Middle frontal gyrus (tissue), 1 donor: ENCODE measurements at regions not wholly inside any gene's neighbourhood (a gene's known extent, or its start where the extent isn't known, plus 50 kb on each side); places are given as distances from the start of the nearest gene placed in this dataset.
"Not testable (repeated sequence)": the region's sequence is repeated elsewhere in the genome, so short reads cannot be mapped to it uniquely, and the experiment has no call there.

ENCODE experiments used
- DNase-seq: peaks from one replicate; pipeline ENCODE4 v3.0.0-alpha.2; 2015; ENCODE audit warnings: low spot score; ENCODE audit errors: extremely low spot score

DNA sequence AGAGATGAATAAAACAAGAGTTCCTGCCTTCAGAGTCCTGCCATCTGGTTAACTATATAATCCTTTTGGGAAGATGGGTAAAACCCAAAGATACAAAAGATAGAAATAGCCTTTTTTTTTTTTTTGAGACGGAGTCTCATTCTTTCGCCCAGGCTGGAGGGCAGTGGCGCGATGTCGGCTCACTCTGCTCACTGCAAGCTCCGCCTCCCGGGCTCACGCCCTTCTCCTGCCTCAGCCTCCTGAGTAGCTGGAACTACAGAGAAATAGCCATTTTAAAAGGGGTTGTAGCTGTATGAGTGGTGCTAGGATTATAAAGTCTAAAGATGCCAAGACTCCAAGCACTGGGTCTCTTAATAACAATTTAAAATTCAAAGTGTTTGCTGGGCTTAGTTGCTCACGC lies 97.2 kb downstream of the KDR start:
- no peak for DNase-seq

GRCh38 chr4:55027596-55027995 lies 97.8 kb downstream of the KDR start:
- no peak for DNase-seq

- not testable (repeated sequence) for DNase-seq
Measured at GRCh38 chr4:55025456-55025855, 99.9 kb downstream of the KDR start.

DNA sequence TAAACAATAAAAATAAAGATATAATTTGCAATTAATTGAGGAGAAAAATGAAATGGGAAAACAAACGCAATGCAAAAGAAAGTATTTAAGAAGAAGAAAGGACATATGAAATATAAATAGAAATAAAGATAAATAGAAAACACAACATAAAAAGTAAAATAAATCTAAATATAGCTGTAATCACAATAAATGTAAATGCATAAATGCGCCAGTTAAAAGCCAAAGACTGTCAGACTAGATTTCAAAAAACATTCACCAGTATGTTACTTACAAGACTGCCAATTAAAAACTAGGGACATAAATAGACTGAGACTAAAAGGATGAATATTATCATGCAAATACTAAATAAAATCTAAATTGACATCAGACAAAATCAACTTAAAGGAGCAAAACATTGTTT lies 102.4 kb downstream of the KDR start:
- DNase-seq = no peak

DNA sequence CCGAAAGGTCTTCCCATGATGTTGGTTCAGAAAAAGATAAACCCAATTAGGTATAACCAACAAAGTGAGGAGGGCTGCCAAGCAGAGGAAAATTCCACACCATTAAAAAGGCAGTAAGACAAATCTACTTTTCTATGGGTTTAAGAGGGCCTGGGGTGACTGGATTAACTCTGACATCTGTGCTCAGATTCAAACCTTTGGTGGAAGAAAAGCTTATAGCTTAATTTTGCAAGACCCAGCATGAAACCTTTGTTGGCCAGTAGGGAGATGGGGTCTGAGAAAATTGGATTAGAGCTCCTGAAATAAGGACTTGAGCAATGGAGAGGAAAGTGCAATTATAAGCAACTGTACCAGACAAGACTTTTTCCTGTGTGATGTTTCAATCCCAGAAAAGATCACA lies 104.2 kb downstream of the KDR start:
- DNase-seq = no peak

- no peak for DNase-seq
Measured at GRCh38 chr4:55020131-55020530, 105.3 kb downstream of the KDR start.

DNA sequence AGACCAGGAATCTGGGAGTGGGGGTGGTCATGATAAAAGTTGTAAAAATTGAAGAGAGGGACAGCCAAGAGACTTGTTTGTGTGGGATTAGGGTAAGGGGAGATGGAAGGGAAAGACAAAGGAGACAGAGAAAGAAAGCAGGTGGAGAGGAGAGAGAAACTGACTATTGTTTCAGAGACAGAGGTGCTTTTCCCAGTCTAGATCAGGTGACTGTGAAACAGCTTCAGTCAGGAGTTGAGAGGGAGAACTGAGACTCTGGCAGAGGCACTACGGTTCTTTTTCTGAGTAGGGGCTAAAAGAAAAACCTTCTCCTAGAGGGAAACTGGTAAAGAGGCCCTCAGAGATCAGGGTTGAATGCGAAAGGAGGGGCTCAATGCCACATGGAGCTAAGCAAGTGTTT lies 106.4 kb downstream of the KDR start:
- no peak for DNase-seq

DNA sequence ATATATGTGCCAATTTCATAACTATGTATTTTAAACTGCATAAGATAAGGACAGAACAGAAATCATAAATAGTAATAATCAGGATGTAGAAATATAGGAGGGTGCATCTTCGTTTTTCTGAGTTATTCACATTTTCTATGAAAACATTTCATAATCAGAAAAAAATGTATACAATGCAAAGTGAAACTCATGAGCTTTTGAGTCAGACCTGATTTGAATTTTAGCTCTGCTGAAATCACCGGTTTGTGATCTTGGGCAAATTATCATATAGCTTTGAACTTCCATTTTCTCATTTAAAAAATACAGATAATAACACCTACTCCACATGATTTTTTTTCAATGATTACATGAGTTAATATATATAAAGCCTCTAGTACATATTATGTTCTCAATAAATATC lies 106.9 kb downstream of the KDR start:
- DNase-seq = no peak

DNA sequence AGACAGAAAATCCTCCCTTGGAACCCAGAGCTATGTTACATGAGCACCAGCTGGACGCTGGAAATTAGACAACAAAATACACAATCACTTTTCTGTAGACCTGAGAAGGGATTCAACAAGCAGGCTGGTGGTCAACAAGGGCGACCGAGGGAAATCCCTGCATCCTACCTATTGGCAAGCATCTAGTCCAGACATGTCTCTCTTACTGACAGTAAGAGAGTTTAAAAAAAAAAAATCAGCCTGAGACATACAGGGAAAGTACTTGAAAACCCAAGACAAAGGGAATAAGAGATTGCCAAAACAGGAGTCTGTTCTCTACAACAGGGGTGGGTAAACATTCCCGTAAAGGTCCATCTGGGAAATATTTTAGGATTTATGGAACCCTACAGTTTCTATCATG lies 108.0 kb downstream of the KDR start:
- DNase-seq = no peak

DNA sequence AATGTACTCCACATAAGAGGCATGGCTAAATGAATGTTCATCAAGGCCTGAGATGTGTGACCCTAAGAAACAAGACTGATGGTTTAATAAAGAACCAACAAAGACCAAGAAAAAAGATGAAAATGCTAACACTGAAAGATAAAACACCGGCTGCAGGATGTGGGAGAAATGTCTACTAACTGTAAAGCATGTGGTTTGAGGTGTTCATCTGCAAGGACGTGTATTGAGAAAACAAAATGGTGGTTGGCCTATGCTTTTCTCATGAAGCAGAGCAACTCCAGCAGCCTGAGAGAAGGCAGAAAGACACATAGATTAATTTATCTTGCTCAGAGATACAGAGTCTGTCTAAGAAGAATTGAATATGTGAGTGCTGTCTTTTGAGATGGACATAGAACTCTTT lies 109.3 kb downstream of the KDR start:
- no peak for DNase-seq

GRCh38 chr4:55014876-55015275 lies 110.5 kb downstream of the KDR start:
- no peak for DNase-seq

- DNase-seq = no peak
Measured at GRCh38 chr4:55013431-55013955, 111.9 kb downstream of the KDR start.

DNA sequence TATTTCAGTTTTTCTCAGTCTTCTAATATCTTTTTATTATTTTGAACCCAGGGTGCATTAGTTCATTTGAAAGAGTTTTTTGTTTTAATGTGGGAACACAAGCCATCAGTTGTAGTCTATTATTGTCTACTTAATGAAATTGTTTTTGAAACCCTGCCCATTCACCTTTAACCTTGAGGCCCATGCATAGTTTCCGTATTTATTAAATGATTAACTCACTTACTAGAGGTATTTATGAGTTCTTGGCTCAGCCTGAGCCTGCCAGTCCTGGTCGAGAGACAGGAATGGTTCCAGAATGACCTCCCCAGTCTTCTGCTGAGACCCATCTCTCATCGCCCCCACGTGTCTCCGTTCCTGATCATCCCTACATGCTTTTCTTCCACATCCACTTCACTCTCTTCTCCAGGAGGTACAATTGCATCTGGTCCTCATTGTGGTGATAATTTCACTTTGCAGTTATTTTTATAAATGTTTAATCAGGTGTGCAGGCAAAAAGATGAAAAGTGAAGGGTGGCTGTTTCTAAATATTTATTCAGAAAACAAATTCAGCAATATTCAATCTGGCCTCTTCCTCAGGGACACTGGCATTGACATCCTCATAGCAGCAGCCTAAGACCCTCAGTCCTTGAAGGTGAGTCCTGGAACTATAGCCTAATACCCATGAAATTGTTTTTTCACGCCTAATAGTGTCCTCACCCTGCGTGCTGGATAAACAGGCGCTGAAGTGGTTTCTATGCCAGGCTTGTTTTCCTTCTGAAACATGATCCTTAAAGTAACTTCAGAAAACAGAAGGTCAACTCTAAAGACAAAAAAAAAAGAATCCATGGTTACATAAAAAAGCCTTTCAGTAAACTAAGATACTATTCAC lies 112.8 kb downstream of the KDR start:
- DNase-seq = no peak

- no peak for DNase-seq
Measured at GRCh38 chr4:55011761-55012160, 113.6 kb downstream of the KDR start.

DNA sequence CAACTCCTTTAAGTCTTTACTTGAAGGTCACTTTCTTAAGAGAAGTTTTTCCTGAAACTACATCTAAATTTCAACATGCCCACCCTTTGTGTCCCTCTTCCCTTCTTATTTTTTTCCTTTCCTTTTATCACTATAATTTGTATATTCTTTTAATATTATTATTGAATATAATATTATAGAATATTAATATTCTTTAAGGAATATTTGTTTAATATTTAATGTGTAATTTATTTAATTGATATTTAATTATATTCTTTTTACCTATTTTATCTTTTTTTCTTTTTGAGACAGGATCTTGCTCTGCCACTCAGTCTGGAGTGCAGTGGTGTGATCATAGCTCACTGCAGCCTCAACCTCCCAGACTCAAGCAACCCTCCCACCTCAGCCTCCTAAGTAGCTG lies 114.8 kb downstream of the KDR start:
- no peak for DNase-seq

GRCh38 chr4:55008166-55009056 lies 117.0 kb downstream of the KDR start:
- DNase-seq = no peak

GRCh38 chr4:55005910-55006309 lies 119.5 kb downstream of the KDR start:
- no peak for DNase-seq

DNA sequence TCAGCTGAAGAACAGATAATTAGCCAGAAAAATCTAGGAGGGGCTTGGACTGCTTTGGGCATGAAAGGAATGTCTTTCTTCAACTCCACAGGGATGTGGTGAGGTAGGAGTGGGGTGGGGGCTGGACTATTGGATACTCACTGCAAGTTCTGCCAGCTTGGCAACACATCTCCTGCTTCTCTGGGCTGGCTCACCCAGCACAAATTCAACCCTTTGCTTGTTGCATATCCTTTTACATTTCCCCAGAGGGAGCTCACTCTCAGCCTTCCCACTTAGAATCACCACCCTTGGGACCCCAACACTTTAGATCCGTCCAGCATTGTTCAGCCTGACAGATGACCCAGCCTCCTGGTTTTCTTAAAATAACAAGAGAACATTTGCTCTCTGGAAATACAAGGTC lies 120.6 kb downstream of the KDR start:
- no peak for DNase-seq

GRCh38 chr4:55002431-55002830 lies 123.0 kb downstream of the KDR start:
- DNase-seq = no peak

DNA sequence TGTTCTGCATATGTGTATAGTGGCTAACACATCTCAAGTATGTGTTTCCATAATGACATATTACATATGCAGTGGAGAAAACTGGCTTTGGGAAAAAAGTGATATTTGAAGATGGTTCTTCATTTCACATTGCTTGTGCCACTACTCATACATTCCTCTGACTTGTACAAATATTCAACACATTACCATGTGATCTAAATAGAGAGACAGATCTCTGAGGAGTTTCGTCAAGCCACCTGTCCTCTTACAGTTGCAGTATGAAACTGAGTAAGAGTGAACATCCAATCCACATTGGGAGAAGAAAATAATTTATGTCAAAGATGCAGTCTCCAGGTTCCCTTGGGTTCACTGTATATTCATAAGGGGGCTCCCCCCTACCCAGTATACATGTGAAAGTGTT lies 123.9 kb downstream of the KDR start:
- no peak for DNase-seq

DNA sequence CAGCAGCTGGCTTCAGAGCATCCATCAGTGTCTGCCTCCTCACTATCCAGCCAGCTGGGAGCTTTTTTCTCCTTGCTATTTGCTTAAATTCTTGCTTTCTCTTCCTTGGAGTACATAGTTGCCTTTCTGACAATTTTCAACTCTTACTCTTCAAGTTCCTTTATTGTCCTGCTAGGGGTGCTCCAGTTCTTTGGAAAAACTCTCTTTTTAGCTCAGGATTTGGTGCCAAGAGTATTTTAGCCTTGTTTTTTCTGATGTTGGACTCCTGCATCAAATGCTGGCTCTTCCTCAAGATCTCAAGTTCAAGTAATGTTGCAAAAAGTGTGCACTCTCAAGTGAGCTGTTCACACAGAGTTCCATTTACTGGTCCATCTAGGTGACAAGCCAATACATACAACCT lies 126.4 kb downstream of the KDR start:
- DNase-seq = no peak

DNA sequence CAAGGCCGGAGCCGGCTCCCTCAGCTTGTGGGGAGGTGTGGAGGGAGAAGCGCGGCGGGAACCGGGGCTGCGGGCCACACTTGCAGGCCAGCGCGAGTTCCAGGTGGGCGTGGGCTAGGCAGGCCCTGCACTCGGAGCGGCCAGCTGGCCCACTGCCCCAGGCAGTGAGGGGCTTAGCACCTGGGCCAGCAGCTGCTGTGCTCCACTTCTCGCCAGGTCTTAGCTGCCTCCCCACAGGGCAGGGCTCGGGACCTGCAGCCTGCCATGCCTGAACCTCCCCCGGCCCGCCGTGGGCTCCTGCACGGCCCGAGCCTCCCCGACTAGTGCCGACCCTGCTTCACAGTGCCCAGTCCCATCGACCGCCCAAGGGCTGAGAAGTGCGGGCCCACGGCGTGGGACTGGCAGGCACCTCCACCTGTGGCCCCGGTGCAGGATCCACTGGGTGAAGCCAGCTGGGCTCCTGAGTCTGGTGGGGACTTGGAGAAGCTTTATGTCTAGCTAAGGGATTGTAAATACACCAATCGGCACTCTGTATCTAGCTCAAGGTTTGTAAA lies 131.8 kb downstream of the KDR start:
- DNase-seq = not testable (repeated sequence)
